Stimulated activated CD8-positive, alpha-beta memory T cell treated with anti-CD3 and anti-CD28 coated beads, Interleukin-12 subunit alpha, Interleukin-12 subunit beta, amount 100 ng/mL, for 24 hours (primary cell): ENCODE measurements at regions not wholly inside any gene's neighbourhood (a gene's known extent, or its start where the extent isn't known, plus 50 kb on each side); places are given as distances from the start of the nearest gene placed in this dataset.

Experiments used
- DNase-seq: peaks from one replicate; pipeline ENCODE4 v3.0.0-alpha.2; 2020; ENCODE audit errors: extremely low read depth

GRCh38 chr15:31554261-31554660, 227.6 kb downstream of the KLF13 start:
- DNase-seq = no peak

GRCh38 chr15:31555022-31555421, 228.4 kb downstream of the KLF13 start:
- no peak for DNase-seq

- no peak for DNase-seq
Measured at GRCh38 chr15:31556494-31557150, 230.0 kb downstream of the KLF13 start.

- no peak for DNase-seq
Measured at GRCh38 chr15:31557899-31558298, 231.3 kb downstream of the KLF13 start.

GRCh38 chr15:31558840-31559239, 232.2 kb downstream of the KLF13 start:
- no peak for DNase-seq

GRCh38 chr15:31559786-31560185, 233.2 kb downstream of the KLF13 start:
- DNase-seq = no peak

GRCh38 chr15:31560643-31561042, 234.0 kb downstream of the KLF13 start:
- no peak for DNase-seq

GRCh38 chr15:31561156-31561555, 234.5 kb downstream of the KLF13 start:
- no peak for DNase-seq

- no peak for DNase-seq
Measured at GRCh38 chr15:31563001-31563400, 236.4 kb downstream of the KLF13 start.

- no peak for DNase-seq
Measured at GRCh38 chr15:31563421-31563820, 236.8 kb downstream of the KLF13 start.

- DNase-seq = no peak
Measured at GRCh38 chr15:31567861-31568260, 241.2 kb downstream of the KLF13 start.

- no peak for DNase-seq
Measured at GRCh38 chr15:31569836-31570235, 243.2 kb downstream of the KLF13 start.

- DNase-seq = no peak
Measured at GRCh38 chr15:31570591-31570990, 244.0 kb downstream of the KLF13 start.

GRCh38 chr15:31571676-31572075, 245.0 kb downstream of the KLF13 start:
- no peak for DNase-seq

- no peak for DNase-seq
Measured at GRCh38 chr15:31573759-31574158, 247.1 kb downstream of the KLF13 start.

GRCh38 chr15:31574766-31575165, 248.1 kb downstream of the KLF13 start:
- no peak for DNase-seq

- DNase-seq = no peak
Measured at GRCh38 chr15:31577108-31577507, 250.5 kb downstream of the KLF13 start.

GRCh38 chr15:31579282-31579681, 252.6 kb downstream of the KLF13 start:
- DNase-seq = no peak

GRCh38 chr15:31579976-31580375, 253.3 kb downstream of the KLF13 start:
- no peak for DNase-seq

GRCh38 chr15:31584195-31584594, 257.6 kb downstream of the KLF13 start:
- DNase-seq = no peak

- no peak for DNase-seq
Measured at GRCh38 chr15:31585240-31585639, 258.6 kb downstream of the KLF13 start.

GRCh38 chr15:31586841-31587240, 260.2 kb downstream of the KLF13 start:
- no peak for DNase-seq

- DNase-seq = no peak
Measured at GRCh38 chr15:31587583-31587982, 260.9 kb downstream of the KLF13 start.

GRCh38 chr15:31590609-31591008, 264.0 kb downstream of the KLF13 start:
- no peak for DNase-seq
